Heart left ventricle (tissue), 16 donors: ENCODE measurements at regions not wholly inside any gene's neighbourhood (a gene's known extent, or its start where the extent isn't known, plus 50 kb on each side); places are given as distances from the start of the nearest gene placed in this dataset.

Experiments
- ATAC-seq, 4 donors: fragments of 200-7000 bp; cut with Tn5 transposase; one replicate each; pipeline ENCODE4 v1.9.1; 2020 to 2022; ENCODE audit warnings: moderate library complexity in 4 of 4, mild to moderate bottlenecking in 3 of 4, moderate number of reproducible peaks in 1 of 4
- DNase-seq, 5 donors: peaks; one replicate each; pipeline ENCODE4 v3.0.0-alpha.2; 2020
- H3K27ac ChIP-seq, 12 donors: fragments of 200-600 bp; sonication (generic) in 4 of 12; one replicate each; pipeline versions ENCODE4 v1.5.0 to v1.8.0; 2016 to 2022; ENCODE audit warnings: mild to moderate bottlenecking in 2 of 12
- H3K27me3 ChIP-seq, 9 donors: fragments of 200-600 bp; sonication (generic) in 2 of 9; one replicate each; pipeline versions ENCODE4 v1.5.1 to v1.8.0; 2016 to 2022; ENCODE audit warnings: mild to moderate bottlenecking in 3 of 9
- H3K36me3 ChIP-seq, 9 donors: fragments of 200-600 bp; sonication (generic) in 2 of 9; one replicate each; pipeline versions ENCODE4 v1.5.0 to v1.8.0; 2018 to 2022; ENCODE audit warnings: mild to moderate bottlenecking in 2 of 9
- H3K4me1 ChIP-seq, 12 donors: fragments of 200-600 bp; sonication (generic) in 4 of 12; one replicate each; pipeline versions ENCODE4 v1.5.0 to v1.8.0; 2016 to 2022; ENCODE audit warnings: mild to moderate bottlenecking in 3 of 12
- H3K4me3 ChIP-seq, 12 donors: fragments of 200-600 bp; sonication (generic) in 4 of 12; one replicate each; pipeline versions ENCODE4 v1.5.0 to v1.8.0; 2017 to 2022; ENCODE audit warnings: mild to moderate bottlenecking in 9 of 12, moderate library complexity in 4 of 12
- H3K9me3 ChIP-seq, 12 donors: fragments of 200-600 bp; sonication (generic) in 4 of 12; one replicate each; pipeline versions ENCODE4 v1.5.0 to v1.8.0; 2016 to 2022; ENCODE audit warnings: mild to moderate bottlenecking in 1 of 12
- CTCF ChIP-seq, 12 donors: fragments of 200-600 bp; sonication (generic) in 4 of 12; IDR thresholded peaks; one replicate each; pipeline versions ENCODE4 v1.5.0 to v1.8.0; 2018 to 2022; ENCODE audit warnings: antibody characterized with exemption in 12 of 12, mild to moderate bottlenecking in 5 of 12
- POLR2A ChIP-seq, 2 donors: fragments of 450-650 bp; IDR thresholded peaks; one replicate each; pipeline ENCODE4 v1.6.1; 2017; ENCODE audit warnings: antibody characterized with exemption in 2 of 2, mild to moderate bottlenecking in 2 of 2, moderate library complexity in 2 of 2
- WGBS, 4 donors: extraction: QIAGEN DNeasy Blood & Tissue Kit in 2 of 4; methylation state at CpG; one replicate each; pipeline versions ENCODE4 v1.1.5 to v1.1.7; 2013 to 2018; 5-methylcytosine and 5-hydroxymethylcytosine counted together
- intact Hi-C, 10 donors: fragments of 100-400 bp; cut with DNase I; formaldehyde crosslinking; loops; one replicate each; pipeline versions ENCODE4 v1.11.1 to v1.14.2; 2022
- donor health status: ischemic (EF 13 %, LVEDD 7.1; RV severe dilation, severe dysfunction).
- donor health status: healthy with polysubstance abuse.
- donor health status: DM: no; HTN: yes; CAD: no.
- donor health status: DM: no; HTN: no; CAD: no.
- donor health status: ischemic (EF 25% LVEDD 6.9; RV normal size, moderate dysfunction).
- donor health status: ischemic (EF 25% LVEDD 5.7; RV mildly dilated, moderate dysfunction).
- donor health status: healthy.
- donor health status: DM: yes; HTN: yes; CAD: no.
- donor health status: ischemic (EF 35%, LVEDD 5.7; RV mildly dilated, moderate dysfunction).
- donor health status: nonischemic (EF 11% LVEDD 7.7; RV severe dilation, severe dysfunction).
- donor health status: DM: yes; HTN: yes; CAD: no.
- donor health status: PGD.
- donor health status: ischemic (EF 29% LVEDD 5.4; RV normal size, mild dysfunction).
- donor health status: nonischemic (EF 23%, LVEDD 6.1; RV moderate dilation, normal function).

GRCh38 chr12:77131977-77132490 lies 66.7 kb upstream of the E2F7 start:
- H3K4me1 ChIP-seq = no peaks in the 10 kb centered on the region
- TF ChIP-seq CTCF (IDR thresholded peaks at IDR 0.05) (no peak), POLR2A (IDR thresholded peaks at IDR 0.05) (no peak)
- intact Hi-C loops = no loop called here
- H3K9me3 ChIP-seq = no peaks in the 10 kb centered on the region
- DNase-seq (no peak), ATAC-seq (no peak)
- H3K36me3 ChIP-seq = no peaks in the 10 kb centered on the region
- no peaks in the 10 kb centered on the region for H3K27me3 ChIP-seq
- H3K4me3 ChIP-seq = no peak overlapping the region
- WGBS, 4 donors = 68 to 81% (median 80%) methylated on average over 2 of the region's 2 CpGs
- H3K27ac ChIP-seq = no peak overlapping the region

- no peaks in the 10 kb centered on the region for H3K27me3 ChIP-seq
- no peaks in the 10 kb centered on the region for H3K36me3 ChIP-seq
- intact Hi-C loops = no loop called here
- H3K4me1 ChIP-seq = no peaks in the 10 kb centered on the region
- ATAC-seq = no peak
- 53 to 74% (median 58%) methylated on average over 6 of the region's 6 CpGs for WGBS, 4 donors
- H3K27ac ChIP-seq = no peak overlapping the region
- no peak overlapping the region for H3K4me3 ChIP-seq
- no peak for TF ChIP-seq POLR2A (IDR thresholded peaks at IDR 0.05)
- no peak for TF ChIP-seq CTCF (IDR thresholded peaks at IDR 0.05)
- H3K9me3 ChIP-seq = no peaks in the 10 kb centered on the region
- DNase-seq = no peak
These were observed 64.8 kb upstream of the E2F7 start for GRCh38 chr12:77130193-77130592.

GRCh38 chr12:77124767-77125166 lies 59.4 kb upstream of the E2F7 start:
- WGBS, 4 donors = 60 to 82% (median 69%) methylated on average over 2 of the region's 2 CpGs
- ATAC-seq (no peak), DNase-seq (no peak)
- Histone ChIP-seq H3K4me1 (no peaks in the 10 kb centered on the region), H3K27me3 (no peaks in the 10 kb centered on the region), H3K36me3 (no peaks in the 10 kb centered on the region), H3K4me3 (no peak overlapping the region), H3K9me3 (no peaks in the 10 kb centered on the region), H3K27ac (no peak overlapping the region)
- intact Hi-C loops = no loop called here
- TF ChIP-seq CTCF (IDR thresholded peaks at IDR 0.05) = no peak
- TF ChIP-seq POLR2A (IDR thresholded peaks at IDR 0.05) = no peak

GRCh38 chr12:77122661-77123060 lies 57.3 kb upstream of the E2F7 start:
- Histone ChIP-seq H3K36me3 (no peaks in the 10 kb centered on the region), H3K27ac (no peak overlapping the region), H3K4me3 (no peak overlapping the region), H3K9me3 (no peaks in the 10 kb centered on the region), H3K4me1 (no peaks in the 10 kb centered on the region), H3K27me3 (no peaks in the 10 kb centered on the region)
- ATAC-seq = no peak
- intact Hi-C loops = no loop called here
- DNase-seq = no peak
- no peak for TF ChIP-seq POLR2A (IDR thresholded peaks at IDR 0.05)

- H3K9me3 ChIP-seq = no peaks in the 10 kb centered on the region
- no peak overlapping the region for H3K27ac ChIP-seq
- 52 to 68% (median 58%) methylated on average over 4 of the region's 4 CpGs for WGBS, 4 donors
- intact Hi-C loops = no loop called here
- DNase-seq (peak in 1 of 5 donors; percentile 28), ATAC-seq (peak in 3 of 4 donors; percentile 49 to 95 (median 77))
- no peak overlapping the region for H3K4me3 ChIP-seq
- H3K36me3 ChIP-seq = no peaks in the 10 kb centered on the region
- H3K4me1 ChIP-seq = no peaks in the 10 kb centered on the region
- H3K27me3 ChIP-seq = no peaks in the 10 kb centered on the region
- no peak for TF ChIP-seq CTCF (IDR thresholded peaks at IDR 0.05)
- TF ChIP-seq POLR2A (IDR thresholded peaks at IDR 0.05) = no peak
These were observed 56.9 kb upstream of the E2F7 start for GRCh38 chr12:77122236-77122635.
